ELR (cell line): ENCODE measurements at regions not wholly inside any gene's neighbourhood (a gene's known extent, or its start where the extent isn't known, plus 50 kb on each side); places are given as distances from the start of the nearest gene placed in this dataset.

Experiments
- DNase-seq: peaks from one replicate; pipeline ENCODE4 v3.0.0-alpha.2; 2015; ENCODE audit warnings: low read depth

- no peak for DNase-seq
These were observed 110.4 kb upstream of the RAB27B start for GRCh38 chr18:54717673-54718407.

- DNase-seq = no peak
These were observed 109.9 kb upstream of the RAB27B start for GRCh38 chr18:54718408-54718773.

- DNase-seq = no peak
These were observed 107.7 kb upstream of the RAB27B start for GRCh38 chr18:54720620-54721019.

GRCh38 chr18:54726143-54726542 is 102.1 kb upstream of the RAB27B start:
- DNase-seq = no peak

GRCh38 chr18:54734059-54734458 is 94.2 kb upstream of the RAB27B start:
- peak; percentile 96 for DNase-seq

GRCh38 chr18:54736981-54737380 is 91.3 kb upstream of the RAB27B start:
- no peak for DNase-seq

GRCh38 chr18:54737986-54738385 is 90.3 kb upstream of the RAB27B start:
- peak; percentile 88 for DNase-seq

GRCh38 chr18:54739476-54739875 is 88.8 kb upstream of the RAB27B start:
- no peak for DNase-seq

GRCh38 chr18:54740136-54740846 is 88.0 kb upstream of the RAB27B start:
- peak; percentile 84 for DNase-seq

GRCh38 chr18:54742120-54742519 is 86.2 kb upstream of the RAB27B start:
- DNase-seq = no peak

GRCh38 chr18:54742659-54743604 is 85.3 kb upstream of the RAB27B start:
- DNase-seq = peak; percentile 65

- DNase-seq = no peak
These were observed 84.7 kb upstream of the RAB27B start for GRCh38 chr18:54743605-54743995.

GRCh38 chr18:54749291-54749690 is 79.0 kb upstream of the RAB27B start:
- no peak for DNase-seq

- no peak for DNase-seq
These were observed 77.9 kb upstream of the RAB27B start for GRCh38 chr18:54750350-54750749.

GRCh38 chr18:54752185-54752584 is 76.1 kb upstream of the RAB27B start:
- DNase-seq = no peak

GRCh38 chr18:54755456-54755855 is 72.8 kb upstream of the RAB27B start:
- no peak for DNase-seq

GRCh38 chr18:54762386-54762785 is 65.9 kb upstream of the RAB27B start:
- DNase-seq = no peak

- no peak for DNase-seq
These were observed 63.5 kb upstream of the RAB27B start for GRCh38 chr18:54764786-54765185.

- DNase-seq = no peak
These were observed 62.5 kb upstream of the RAB27B start for GRCh38 chr18:54765636-54766375.

- DNase-seq = peak; percentile 4
These were observed 61.6 kb upstream of the RAB27B start for GRCh38 chr18:54766634-54767033.

- DNase-seq = no peak
These were observed 61.2 kb upstream of the RAB27B start for GRCh38 chr18:54767098-54767497.
